Hematopoietic multipotent progenitor cell (in vitro differentiated cells): ENCODE measurements at regions not wholly inside any gene's neighbourhood (a gene's known extent, or its start where the extent isn't known, plus 50 kb on each side); places are given as distances from the start of the nearest gene placed in this dataset.
"Not testable (repeated sequence)": the region's sequence is repeated elsewhere in the genome, so short reads cannot be mapped to it uniquely, and the experiment has no call there.

ENCODE experiments used
- DNase-seq, 3 donors: peaks; one replicate each; pipeline ENCODE4 v3.0.0-alpha.2; 2011 to 2015; ENCODE audit warnings: low read depth in 2 of 3, low spot score in 2 of 3

- DNase-seq, result peak in 2 of 3 donors; percentile 19 to 22
Observed at GRCh38 chr12:9319044-9319841, 111.0 kb upstream of the PZP start.

GRCh38 chr12:9313479-9313878 is 105.3 kb upstream of the PZP start:
- not testable (repeated sequence) for DNase-seq

- DNase-seq, result not testable (repeated sequence)
Observed at GRCh38 chr12:9312406-9313392, 104.5 kb upstream of the PZP start.

GRCh38 chr12:9311454-9311853 is 103.3 kb upstream of the PZP start:
- not testable (repeated sequence) for DNase-seq

- not testable (repeated sequence) for DNase-seq
Observed at GRCh38 chr12:9310645-9311044, 102.5 kb upstream of the PZP start.

GRCh38 chr12:9309749-9310148 is 101.6 kb upstream of the PZP start:
- not testable (repeated sequence) for DNase-seq

- not testable (repeated sequence) for DNase-seq
Observed at GRCh38 chr12:9308745-9309144, 100.5 kb upstream of the PZP start.

- DNase-seq, result not testable (repeated sequence)
Observed at GRCh38 chr12:9308163-9308562, 100.0 kb upstream of the PZP start.

- not testable (repeated sequence) for DNase-seq
Observed at GRCh38 chr12:9307255-9307654, 99.1 kb upstream of the PZP start.

GRCh38 chr12:9306004-9306403 is 97.8 kb upstream of the PZP start:
- not testable (repeated sequence) for DNase-seq

GRCh38 chr12:9304540-9304939 is 96.3 kb upstream of the PZP start:
- not testable (repeated sequence) for DNase-seq

GRCh38 chr12:9295872-9296271 is 87.7 kb upstream of the PZP start:
- not testable (repeated sequence) for DNase-seq

GRCh38 chr12:9294072-9294620 is 86.0 kb upstream of the PZP start:
- DNase-seq, result not testable (repeated sequence)

GRCh38 chr12:9293391-9293790 is 85.2 kb upstream of the PZP start:
- not testable (repeated sequence) for DNase-seq

GRCh38 chr12:9289984-9290383 is 81.8 kb upstream of the PZP start:
- DNase-seq, result not testable (repeated sequence)

GRCh38 chr12:9284724-9285123 is 76.5 kb upstream of the PZP start:
- not testable (repeated sequence) for DNase-seq

- DNase-seq, result not testable (repeated sequence)
Observed at GRCh38 chr12:9284197-9284596, 76.0 kb upstream of the PZP start.

- peak; percentile 61 to 87 (median 70) for DNase-seq
Observed at GRCh38 chr12:9283346-9284095, 75.3 kb upstream of the PZP start.

- DNase-seq, result no peak
Observed at GRCh38 chr12:9276990-9277389, 68.8 kb upstream of the PZP start.

- DNase-seq, result no peak
Observed at GRCh38 chr12:9273276-9273675, 65.1 kb upstream of the PZP start.
